Activated CD4-positive, alpha-beta T cell treated with anti-CD3 and anti-CD28 coated beads for 4 hours (primary cell): ENCODE measurements at regions not wholly inside any gene's neighbourhood (a gene's known extent, or its start where the extent isn't known, plus 50 kb on each side); places are given as distances from the start of the nearest gene placed in this dataset.

Experiments used
- DNase-seq, 2 donors: peaks; one replicate each; pipeline ENCODE4 v3.0.0-alpha.2; 2020

- DNase-seq, result no peak
Measured at GRCh38 chr2:145076085-145076484, 556.2 kb upstream of the ZEB2 start.

GRCh38 chr2:145075454-145076062 is 555.6 kb upstream of the ZEB2 start:
- DNase-seq, result no peak

GRCh38 chr2:145070703-145071102 is 550.8 kb upstream of the ZEB2 start:
- no peak for DNase-seq

GRCh38 chr2:145068509-145068908 is 548.6 kb upstream of the ZEB2 start:
- no peak for DNase-seq

GRCh38 chr2:145067549-145068030 is 547.7 kb upstream of the ZEB2 start:
- no peak for DNase-seq

- DNase-seq, result no peak
Measured at GRCh38 chr2:145066856-145067548, 547.1 kb upstream of the ZEB2 start.

GRCh38 chr2:145066151-145066661 is 546.3 kb upstream of the ZEB2 start:
- DNase-seq, result no peak

- no peak for DNase-seq
Measured at GRCh38 chr2:145065342-145065741, 545.4 kb upstream of the ZEB2 start.

GRCh38 chr2:145064511-145064910 is 544.6 kb upstream of the ZEB2 start:
- DNase-seq, result no peak

GRCh38 chr2:145060876-145061275 is 541.0 kb upstream of the ZEB2 start:
- DNase-seq, result no peak

- no peak for DNase-seq
Measured at GRCh38 chr2:145059914-145060313, 540.0 kb upstream of the ZEB2 start.

GRCh38 chr2:145059343-145059742 is 539.4 kb upstream of the ZEB2 start:
- no peak for DNase-seq

GRCh38 chr2:145058457-145058856 is 538.5 kb upstream of the ZEB2 start:
- DNase-seq, result no peak

GRCh38 chr2:145055651-145056050 is 535.7 kb upstream of the ZEB2 start:
- DNase-seq, result no peak

GRCh38 chr2:145050134-145050533 is 530.2 kb upstream of the ZEB2 start:
- DNase-seq, result no peak

- DNase-seq, result no peak
Measured at GRCh38 chr2:145049475-145049874, 529.6 kb upstream of the ZEB2 start.

- DNase-seq, result no peak
Measured at GRCh38 chr2:145047554-145047953, 527.6 kb upstream of the ZEB2 start.

- no peak for DNase-seq
Measured at GRCh38 chr2:145044491-145044890, 524.6 kb upstream of the ZEB2 start.

- no peak for DNase-seq
Measured at GRCh38 chr2:145043399-145043834, 523.5 kb upstream of the ZEB2 start.

GRCh38 chr2:145041706-145042105 is 521.8 kb upstream of the ZEB2 start:
- DNase-seq, result no peak

- no peak for DNase-seq
Measured at GRCh38 chr2:145040433-145040832, 520.5 kb upstream of the ZEB2 start.

- DNase-seq, result no peak
Measured at GRCh38 chr2:145038041-145038525, 518.2 kb upstream of the ZEB2 start.

GRCh38 chr2:145036421-145037011 is 516.6 kb upstream of the ZEB2 start:
- no peak for DNase-seq

GRCh38 chr2:145034511-145034910 is 514.6 kb upstream of the ZEB2 start:
- no peak for DNase-seq
